NCI-H1436 (cell line): ENCODE measurements at regions not wholly inside any gene's neighbourhood (a gene's known extent, or its start where the extent isn't known, plus 50 kb on each side); places are given as distances from the start of the nearest gene placed in this dataset.
A peak's percentile ranks its signal among the peaks of the same experiment; 100 is the strongest.
"Not testable (repeated sequence)": the region's sequence is repeated elsewhere in the genome, so short reads cannot be mapped to it uniquely, and the experiment has no call there.

Source experiments
- DNase-seq: peaks from one replicate; lab custom pipeline; 2025; lab: John Stamatoyannopoulos, UW

- no peak for DNase-seq
Measured at GRCh38 chr1:172717722-172718465, 59.0 kb downstream of the FASLG start.

DNA sequence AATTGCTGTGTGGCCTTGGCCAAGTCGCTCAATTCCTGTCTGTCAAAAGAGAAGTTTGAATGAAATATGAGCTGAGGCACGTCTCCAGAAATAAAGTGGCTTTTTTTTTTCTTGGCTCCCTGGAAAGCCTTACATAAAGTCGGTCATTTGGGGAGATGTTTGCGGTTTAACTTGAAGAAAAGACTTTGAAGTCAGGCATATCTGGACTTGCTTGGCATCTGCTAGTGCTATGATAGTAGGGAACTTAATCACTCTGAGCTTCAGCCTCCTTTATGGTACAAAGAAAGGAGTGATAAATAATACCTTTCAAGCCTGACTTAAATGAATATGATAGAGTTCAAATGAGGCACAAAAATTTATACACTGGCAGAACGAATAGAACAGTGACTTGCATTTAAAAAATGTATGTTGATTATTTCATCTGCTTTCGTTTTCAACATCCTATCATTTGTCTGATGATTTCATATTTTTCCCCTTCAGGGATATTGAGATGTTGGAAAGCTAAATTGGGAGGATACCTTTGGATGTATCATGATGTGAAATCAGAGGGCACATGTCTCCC is 60.2 kb downstream of the FASLG start:
- DNase-seq: no peak

GRCh38 chr1:172719694-172720138 is 60.8 kb downstream of the FASLG start:
- peak; percentile 14 for DNase-seq

GRCh38 chr1:172720339-172720738 is 61.4 kb downstream of the FASLG start:
- no peak for DNase-seq

DNA sequence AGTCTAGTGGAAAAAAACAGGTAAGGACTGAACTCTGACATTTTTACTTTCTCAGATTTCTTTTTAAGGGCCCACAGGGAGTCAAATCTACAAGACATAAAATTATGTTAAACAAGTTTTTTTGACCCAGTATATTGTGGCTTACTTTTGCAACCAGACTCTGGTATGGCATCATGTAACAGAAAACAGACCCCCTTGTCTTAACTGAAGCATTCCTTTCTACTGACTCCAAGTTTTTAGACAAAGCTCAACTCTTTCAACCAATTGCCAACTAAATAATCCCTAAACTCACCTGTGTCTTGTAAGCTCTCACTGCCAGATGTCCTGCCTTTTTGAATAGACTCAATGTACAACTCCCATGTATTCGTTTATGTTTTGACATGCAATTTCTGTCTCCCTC is 64.3 kb downstream of the FASLG start:
- DNase-seq: no peak

GRCh38 chr1:172724232-172724631 is 65.3 kb downstream of the FASLG start:
- no peak for DNase-seq

GRCh38 chr1:172724765-172725613 is 66.1 kb downstream of the FASLG start:
- DNase-seq: no peak

- DNase-seq: no peak
Measured at GRCh38 chr1:172726740-172727139, 67.8 kb downstream of the FASLG start.

- no peak for DNase-seq
Measured at GRCh38 chr1:172727275-172727857, 68.5 kb downstream of the FASLG start.

GRCh38 chr1:172727956-172728603 is 69.2 kb downstream of the FASLG start:
- peak; percentile 5 for DNase-seq

- not testable (repeated sequence) for DNase-seq
Measured at GRCh38 chr1:172728705-172729104, 69.8 kb downstream of the FASLG start.

GRCh38 chr1:172732427-172732826 is 73.5 kb downstream of the FASLG start:
- DNase-seq: no peak

- no peak for DNase-seq
Measured at GRCh38 chr1:172733815-172734214, 74.9 kb downstream of the FASLG start.

DNA sequence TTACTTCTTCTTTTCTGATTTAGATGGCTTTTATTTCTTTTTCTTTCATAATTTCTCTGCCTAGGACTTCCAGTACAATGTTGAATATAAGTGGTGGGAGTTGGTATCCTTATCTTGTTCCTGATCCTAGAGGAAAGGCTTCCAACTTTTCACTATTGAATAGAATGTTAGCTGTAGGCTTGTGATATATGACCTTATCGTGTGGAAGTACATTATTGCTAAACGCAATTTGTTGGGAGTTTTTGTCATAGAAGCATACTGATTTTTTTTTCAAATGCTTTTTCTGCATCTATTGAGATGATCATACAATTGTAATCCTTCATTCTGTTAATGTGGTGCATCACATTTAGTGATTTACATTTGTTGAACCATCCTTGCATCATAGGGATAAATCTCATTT is 79.5 kb downstream of the FASLG start:
- no peak for DNase-seq

GRCh38 chr1:172742599-172743500 is 83.9 kb downstream of the FASLG start:
- DNase-seq: no peak

DNA sequence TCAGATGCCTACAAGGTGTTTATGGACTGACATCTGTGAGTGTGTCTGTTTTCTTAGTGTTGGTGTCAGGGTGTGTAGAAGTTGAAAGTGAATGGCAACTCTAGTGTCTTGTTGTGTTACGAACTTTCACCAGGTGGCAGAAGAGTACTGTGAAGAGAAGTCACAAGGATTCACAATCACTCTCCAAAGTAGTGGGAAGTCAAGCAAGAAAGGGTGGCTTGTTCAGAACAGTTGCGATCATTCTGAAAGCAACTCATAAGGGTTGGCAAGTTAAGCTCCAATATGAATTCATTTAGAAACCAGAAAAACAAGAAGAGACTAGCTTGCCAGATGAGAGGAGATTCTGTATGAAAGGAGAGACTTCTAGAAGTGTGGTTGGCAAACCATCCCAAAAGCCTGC is 86.1 kb downstream of the FASLG start:
- no peak for DNase-seq

DNA sequence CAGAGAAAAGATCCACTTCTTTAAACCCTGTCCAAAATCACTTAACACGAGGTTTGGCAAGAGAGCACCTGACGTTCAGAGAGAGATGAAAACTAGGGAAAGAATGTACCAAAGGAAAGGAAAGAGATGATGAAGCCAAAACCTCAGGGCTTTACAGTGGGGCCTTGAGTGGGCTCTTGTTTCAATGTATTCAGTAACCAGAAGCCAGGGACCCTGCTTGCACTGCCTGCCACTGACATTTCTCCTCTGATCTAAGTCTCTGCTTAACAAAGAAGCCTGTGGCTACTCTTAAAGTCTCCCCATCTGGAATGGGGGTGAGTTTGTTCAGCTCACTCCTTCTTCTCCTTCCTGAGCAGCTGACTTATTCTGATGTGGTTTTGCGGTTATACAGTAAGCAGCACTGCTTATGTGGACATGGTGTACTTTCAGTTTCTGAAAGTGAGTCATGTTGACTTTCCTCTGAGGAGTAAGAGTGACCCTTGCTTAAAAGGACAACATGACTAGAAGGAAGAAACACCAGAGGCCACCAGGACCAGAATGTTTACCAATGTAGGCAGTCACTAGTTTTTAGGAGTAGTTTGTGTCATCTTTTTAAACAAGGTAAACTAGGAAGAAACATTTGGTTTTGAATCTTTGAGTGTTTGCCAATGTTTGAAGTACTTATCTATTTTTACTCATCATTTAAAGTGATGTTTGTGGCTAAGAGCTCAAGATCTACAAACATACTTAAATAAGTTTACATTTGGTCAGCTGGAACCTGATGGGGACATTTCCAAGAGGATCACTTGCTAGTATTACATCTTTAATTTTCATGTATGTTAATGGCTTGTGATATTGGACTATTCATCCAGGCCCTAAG is 87.4 kb downstream of the FASLG start:
- DNase-seq: no peak

DNA sequence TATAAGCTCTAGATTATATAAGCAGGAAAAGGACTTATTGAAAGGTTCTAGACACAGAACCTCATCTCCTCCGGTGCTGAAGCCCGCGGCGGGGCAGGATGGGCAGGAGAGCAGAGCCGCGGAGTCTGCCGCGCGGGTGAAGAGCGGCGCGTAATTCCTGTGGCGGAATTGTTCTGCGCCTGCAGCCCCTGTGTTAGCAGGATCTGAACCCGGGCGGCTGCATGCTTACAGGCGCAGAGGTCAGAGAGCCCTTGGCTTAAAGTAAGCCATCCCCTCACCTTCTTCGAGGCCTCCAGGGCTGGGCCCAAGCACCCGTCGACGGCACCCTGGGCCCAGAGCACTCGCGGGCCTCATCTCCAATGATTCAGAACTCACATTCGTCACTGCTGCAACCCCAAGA is 89.3 kb downstream of the FASLG start:
- no peak for DNase-seq

- no peak for DNase-seq
Measured at GRCh38 chr1:172751683-172752082, 92.8 kb downstream of the FASLG start.

- no peak for DNase-seq
Measured at GRCh38 chr1:172753964-172754363, 95.1 kb downstream of the FASLG start.
